ENCODE measurements at regions not wholly inside any gene's neighbourhood (a gene's known extent, or its start where the extent isn't known, plus 50 kb on each side); places are given as distances from the start of the nearest gene placed in this dataset.

GRCh38 chr4:89665662-89666061 is 171.3 kb downstream of the SNCA start:
- DNase-seq (ENCODE audit: extremely low read depth in 1 of 2, low read depth in 1 of 2), result no peak

DNA sequence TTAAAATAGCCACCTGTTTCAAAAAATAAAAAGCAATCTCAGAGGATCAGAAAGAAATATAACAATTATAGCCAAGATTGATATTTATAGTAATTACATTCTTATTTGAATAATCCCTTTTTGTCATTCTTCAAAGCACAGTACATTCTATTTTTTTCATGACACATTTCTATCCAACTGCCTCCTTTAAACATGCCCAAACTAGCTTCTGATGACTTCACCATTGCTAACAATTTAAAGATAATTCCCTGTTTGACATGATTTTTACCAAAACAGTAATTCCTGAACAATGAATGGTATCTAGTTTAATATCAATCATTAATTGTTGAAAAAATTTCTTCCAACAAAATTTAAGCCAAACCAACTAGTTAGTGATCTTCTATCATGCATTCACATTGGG is 172.4 kb downstream of the SNCA start:
- DNase-seq (ENCODE audit: extremely low read depth in 1 of 2, low read depth in 1 of 2), result no peak

- no peak for DNase-seq (ENCODE audit: extremely low read depth in 1 of 2, low read depth in 1 of 2)
These were observed 175.6 kb downstream of the SNCA start for GRCh38 chr4:89661173-89661899.

DNA sequence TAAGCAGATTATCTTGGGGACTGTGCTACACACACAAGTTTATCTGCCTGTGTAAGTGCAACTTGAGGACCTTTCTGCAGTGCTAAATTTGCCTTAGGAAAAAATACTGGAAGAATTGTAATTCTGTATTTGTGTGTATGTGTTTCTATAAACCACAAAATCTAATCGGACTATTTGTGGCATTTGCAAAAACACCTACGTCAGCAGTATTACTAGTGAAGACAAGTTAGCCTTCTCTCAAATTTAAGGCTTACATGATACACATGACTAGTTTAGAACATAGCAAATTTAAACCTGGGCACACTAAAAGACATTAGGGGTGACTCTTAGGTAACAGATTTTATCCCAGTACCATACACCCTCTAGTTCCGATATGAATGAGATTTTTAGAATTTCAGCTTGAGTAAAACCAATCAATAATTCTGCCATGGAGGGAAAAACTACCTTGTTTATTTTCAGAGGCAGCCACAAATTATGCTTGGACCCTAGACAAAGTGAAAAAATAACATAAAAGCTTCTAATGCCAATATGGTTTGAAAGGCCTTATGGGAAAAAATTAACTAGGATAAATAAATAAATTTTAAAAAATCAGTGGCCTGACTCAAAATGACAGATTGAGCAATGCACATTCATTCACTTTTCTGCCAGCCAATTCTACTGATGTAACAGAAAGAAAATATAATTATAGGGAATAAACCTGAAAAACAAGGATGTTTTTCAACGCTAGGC is 176.4 kb downstream of the SNCA start:
- no peak for DNase-seq (ENCODE audit: extremely low read depth in 1 of 2, low read depth in 1 of 2)

DNA sequence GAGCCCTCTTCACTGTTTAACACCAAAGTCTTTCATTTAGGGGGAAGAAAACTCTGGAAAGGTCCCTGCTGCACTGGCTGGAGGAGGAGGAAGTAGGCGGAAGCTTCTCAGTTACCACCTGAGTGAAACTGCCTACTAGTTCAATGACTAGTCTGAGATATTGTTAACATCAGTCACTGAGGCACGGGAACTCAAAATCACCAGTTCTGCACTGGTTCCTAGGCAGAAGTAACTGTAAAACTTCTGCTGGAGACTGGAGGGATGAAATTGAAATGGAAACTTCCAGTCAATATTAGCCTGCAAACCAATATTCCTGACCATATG is 178.3 kb downstream of the SNCA start:
- no peak for DNase-seq (ENCODE audit: extremely low read depth in 1 of 2, low read depth in 1 of 2)

GRCh38 chr4:89657931-89658700 is 178.8 kb downstream of the SNCA start:
- DNase-seq (ENCODE audit: extremely low read depth in 1 of 2, low read depth in 1 of 2), result no peak

- no peak for DNase-seq (ENCODE audit: extremely low read depth in 1 of 2, low read depth in 1 of 2)
These were observed 183.9 kb downstream of the SNCA start for GRCh38 chr4:89653012-89653411.

GRCh38 chr4:89645482-89645881 is 191.5 kb downstream of the SNCA start:
- no peak for DNase-seq (ENCODE audit: extremely low read depth in 1 of 2, low read depth in 1 of 2)

DNA sequence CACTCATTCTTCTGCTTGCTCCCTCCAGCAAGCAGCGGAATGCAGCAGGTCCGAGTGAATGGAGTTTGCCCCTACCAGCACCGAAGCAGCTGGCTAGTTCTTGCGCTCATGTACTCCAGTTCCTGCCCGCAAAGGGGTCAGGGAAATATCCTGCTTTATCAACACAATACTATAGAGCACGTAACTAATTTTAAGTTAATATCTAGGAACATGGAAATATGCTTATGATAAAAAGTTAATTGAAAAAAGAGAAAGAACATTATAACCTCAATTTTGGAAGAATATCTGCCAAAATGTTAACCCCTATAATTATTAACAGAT is 195.6 kb downstream of the SNCA start:
- DNase-seq (ENCODE audit: extremely low read depth in 1 of 2, low read depth in 1 of 2), result no peak

GRCh38 chr4:89640620-89641366 is 196.2 kb downstream of the SNCA start:
- no peak for DNase-seq (ENCODE audit: extremely low read depth in 1 of 2, low read depth in 1 of 2)

DNA sequence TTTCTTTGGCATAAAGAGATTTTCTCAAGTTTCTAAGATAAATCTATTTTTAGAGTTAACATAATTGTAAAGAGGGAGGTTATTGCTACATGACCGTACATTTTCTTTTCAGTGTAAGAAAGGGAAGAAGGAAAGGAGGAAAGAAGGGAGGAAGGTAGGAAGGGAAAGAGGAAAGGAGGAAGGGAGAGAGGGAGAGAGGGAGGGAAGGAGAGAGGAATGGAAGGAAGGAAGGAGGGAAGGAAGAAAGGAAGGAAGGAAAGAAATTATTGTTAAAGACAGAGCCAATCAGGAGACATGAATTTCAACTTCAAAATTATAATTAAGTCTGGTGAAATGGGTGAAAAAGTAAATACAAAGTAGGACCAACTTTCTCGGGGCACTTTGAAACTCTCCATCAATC is 197.6 kb downstream of the SNCA start:
- DNase-seq (ENCODE audit: extremely low read depth in 1 of 2, low read depth in 1 of 2), result no peak

DNA sequence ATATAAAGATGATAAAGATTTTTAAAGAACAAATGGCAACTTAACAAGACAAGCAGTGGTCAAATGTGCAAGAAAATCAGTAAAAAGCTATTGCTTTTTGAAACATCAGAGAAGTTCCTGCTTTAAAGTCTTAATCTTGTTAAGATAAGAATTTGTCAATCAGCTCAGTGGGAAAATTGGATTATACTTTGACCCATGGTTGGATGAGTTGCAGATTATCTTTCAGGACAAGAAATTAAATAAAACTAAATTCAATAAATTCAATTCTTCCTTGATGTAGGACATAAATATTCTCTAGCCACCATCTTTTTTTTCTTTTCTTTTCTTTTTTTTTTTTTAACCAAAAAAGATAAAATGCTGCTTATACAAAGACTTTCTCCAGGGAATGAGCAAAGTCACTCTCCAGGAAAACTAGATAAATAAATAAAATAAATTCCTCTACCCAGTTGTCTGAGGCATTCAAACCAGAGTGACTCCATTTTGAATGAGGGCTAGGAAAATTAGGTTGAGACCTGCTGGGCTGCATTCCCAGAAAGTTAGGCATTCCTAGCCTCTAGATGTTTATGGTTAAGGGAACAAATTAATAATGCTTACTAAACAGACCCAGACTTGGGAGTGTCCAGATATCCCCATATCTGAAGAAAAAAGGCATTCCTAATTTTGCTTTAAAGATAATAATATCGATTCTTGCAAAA is 211.2 kb downstream of the SNCA start:
- DNase-seq (ENCODE audit: extremely low read depth in 1 of 2, low read depth in 1 of 2), result no peak

- no peak for DNase-seq (ENCODE audit: extremely low read depth in 1 of 2, low read depth in 1 of 2)
These were observed 217.6 kb downstream of the SNCA start for GRCh38 chr4:89619206-89619962.

- DNase-seq (ENCODE audit: extremely low read depth in 1 of 2, low read depth in 1 of 2), result no peak
These were observed 218.8 kb downstream of the SNCA start for GRCh38 chr4:89618151-89618550.

DNA sequence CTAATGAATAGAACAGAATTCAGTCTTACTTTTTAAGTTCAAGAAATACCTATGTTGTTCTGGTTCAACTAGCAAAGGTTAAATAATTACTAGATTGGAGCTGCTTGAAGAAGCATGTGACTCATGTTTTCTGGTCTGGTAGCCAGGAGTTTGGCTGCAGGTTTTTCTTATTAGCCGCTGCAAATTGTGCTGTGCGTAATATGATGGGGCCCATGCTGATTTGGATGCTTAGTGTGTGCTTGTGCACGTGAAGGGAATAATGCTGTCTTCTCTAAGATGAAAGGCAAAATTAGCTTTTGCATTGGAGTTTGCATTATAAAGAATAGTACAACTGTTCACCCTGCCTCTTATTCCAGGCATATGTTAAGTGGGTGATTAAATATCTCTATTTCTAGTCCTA is 219.6 kb downstream of the SNCA start:
- DNase-seq (ENCODE audit: extremely low read depth in 1 of 2, low read depth in 1 of 2), result no peak

GRCh38 chr4:89616382-89616781 is 220.6 kb downstream of the SNCA start:
- no peak for DNase-seq (ENCODE audit: extremely low read depth in 1 of 2, low read depth in 1 of 2)

- no peak for DNase-seq (ENCODE audit: extremely low read depth in 1 of 2, low read depth in 1 of 2)
These were observed 221.9 kb downstream of the SNCA start for GRCh38 chr4:89615051-89615450.

DNA sequence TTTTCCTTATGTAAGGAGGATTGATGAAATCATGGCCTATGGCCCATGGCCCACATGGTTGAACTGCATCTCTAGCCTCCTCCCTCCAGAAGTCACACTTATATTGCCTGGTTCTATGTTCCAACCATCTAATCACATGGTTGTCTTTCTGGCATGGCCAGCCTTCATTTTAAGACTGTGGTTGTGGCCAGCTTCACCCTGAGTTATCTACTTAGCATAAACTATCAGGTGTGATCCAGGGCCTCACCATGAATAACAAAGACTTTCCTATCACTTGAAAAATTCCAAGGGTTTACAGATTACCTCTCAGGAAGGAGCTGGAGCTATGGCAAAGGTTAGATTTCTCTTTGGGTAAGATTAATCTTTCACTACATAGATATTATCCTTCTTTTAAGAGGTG is 222.8 kb downstream of the SNCA start:
- DNase-seq (ENCODE audit: extremely low read depth in 1 of 2, low read depth in 1 of 2), result no peak

DNA sequence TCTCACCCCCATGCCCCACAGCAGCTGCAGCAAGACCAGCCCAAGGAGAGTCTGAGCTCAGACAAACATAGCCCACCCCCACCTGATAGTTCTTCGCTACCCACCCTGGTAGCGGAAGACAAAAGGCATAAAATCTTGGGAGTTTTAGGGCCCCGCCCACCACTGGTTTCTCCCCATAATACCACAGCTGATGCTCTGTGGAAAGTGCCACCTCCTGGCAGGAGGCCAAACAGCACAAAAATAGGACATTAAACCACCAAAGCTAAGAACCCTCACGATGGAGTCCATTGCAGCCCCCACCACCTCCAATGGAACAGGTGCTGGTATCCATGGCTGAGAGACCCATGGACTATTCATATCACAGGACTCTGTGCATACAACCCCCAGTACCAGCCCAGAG is 226.7 kb downstream of the SNCA start:
- DNase-seq (ENCODE audit: extremely low read depth in 1 of 2, low read depth in 1 of 2), result no peak

GRCh38 chr4:89609756-89610155 is 227.2 kb downstream of the SNCA start:
- DNase-seq (ENCODE audit: extremely low read depth in 1 of 2, low read depth in 1 of 2), result no peak
